HepG2 (cell line): ENCODE measurements at regions not wholly inside any gene's neighbourhood (a gene's known extent, or its start where the extent isn't known, plus 50 kb on each side); places are given as distances from the start of the nearest gene placed in this dataset.

Experiments used
- ATAC-seq: fragments of 200-7000 bp; cut with Tn5 transposase; 3 replicates; pipeline ENCODE4 v1.9.1; 2020; ENCODE audit warnings: mild to moderate bottlenecking, moderate library complexity
- BruUV-seq: library from RNA; stranded (reverse); fragments of 400-500 nt; replicated peaks from 2 replicates; lab custom pipeline; 2021; lab: Mats Ljungman, UMichigan
- CTCF ChIA-PET: fragments of 300-600 bp; formaldehyde crosslinking; extraction: SDS; loops from one replicate; lab custom pipeline; 2021; ENCODE audit warnings: low total read pairs, inconsistent platforms, low intra/inter-chr PET ratio; lab: Yijun Ruan, JAX
- POLR2A ChIA-PET: fragments of 350-600 bp; sonication (Branson Sonifier 250); formaldehyde crosslinking; loops from one replicate; lab custom pipeline; 2020; ENCODE audit warnings: antibody characterized with exemption, inconsistent platforms; lab: Yijun Ruan, JAX
- DNase-seq: peaks from one replicate; pipeline ENCODE4 v3.0.0-alpha.2; 2015; ENCODE audit warnings: low spot score
- FAIRE-seq: peaks from 3 replicates; lab custom pipeline; 2011; peaks lifted over from hg19 to GRCh38; lab: Jason Lieb, UNC
- H2AFZ ChIP-seq: one replicate; pipeline ENCODE4 v1.6.1; 2011; ENCODE audit warnings: low read length, inconsistent platforms
- H3K27ac ChIP-seq: fragments of 300-600 bp; 3 replicates; pipeline ENCODE4 v1.8.0; 2011; ENCODE audit warnings: mixed run types, mild to moderate bottlenecking, mixed read lengths, low read length, inconsistent platforms; ENCODE audit not compliant: insufficient read depth; ENCODE audit errors: extremely low read length
- H3K27me3 ChIP-seq, 2 experiments: fragments of 200-600 bp in 1 of 2; 2 replicates in 1 of 2; 3 replicates in 1 of 2; pipeline versions ENCODE4 v1.6.0 to v1.8.0; 2011; ENCODE audit warnings: low read length in 2 of 2, mild to moderate bottlenecking in 2 of 2, moderate library complexity in 2 of 2, inconsistent platforms in 1 of 2; ENCODE audit not compliant: insufficient read depth in 2 of 2, control insufficient read depth in 1 of 2
- H3K36me3 ChIP-seq, 2 experiments: fragments of 200-600 bp in 1 of 2; replicated peaks in 1 of 2; 2 replicates in 1 of 2; 3 replicates in 1 of 2; pipeline versions ENCODE4 v1.5.1 to v1.8.0; 2011; ENCODE audit warnings: low read length in 2 of 2, inconsistent platforms in 1 of 2; ENCODE audit not compliant: insufficient read depth in 2 of 2, control insufficient read depth in 1 of 2
- H3K4me1 ChIP-seq: 2 replicates; pipeline ENCODE4 v1.5.1; 2012; ENCODE audit warnings: low read length, inconsistent platforms; ENCODE audit not compliant: insufficient read depth
- H3K4me2 ChIP-seq: 2 replicates; pipeline ENCODE4 v1.6.0; 2011; ENCODE audit warnings: low read depth, low read length, inconsistent platforms
- H3K4me3 ChIP-seq, 3 experiments: fragments of 200-600 bp in 1 of 3; sonication (generic), shearing (Covaris generic) in 1 of 3; replicated peaks in 1 of 3; 2 replicates each; pipeline ENCODE4 v1.5.1; 2011 to 2016; ENCODE audit warnings: low read length in 3 of 3, inconsistent platforms in 2 of 3, low read depth in 2 of 3, mild to moderate bottlenecking in 2 of 3, control low read depth in 1 of 3, mixed read lengths in 1 of 3; ENCODE audit not compliant: insufficient read depth in 1 of 3
- H3K79me2 ChIP-seq: one replicate; pipeline ENCODE4 v1.6.1; 2011; ENCODE audit warnings: low read length, inconsistent platforms; ENCODE audit not compliant: insufficient read depth
- H3K9ac ChIP-seq: 2 replicates; pipeline ENCODE4 v1.6.0; 2011; ENCODE audit warnings: mild to moderate bottlenecking, low read depth, low read length, inconsistent platforms; ENCODE audit not compliant: insufficient read depth
- H3K9me3 ChIP-seq: 2 replicates; pipeline ENCODE4 v1.5.1; 2012; ENCODE audit warnings: mild to moderate bottlenecking, low read length
- H4K20me1 ChIP-seq: 2 replicates; pipeline ENCODE4 v1.6.0; 2011; ENCODE audit warnings: inconsistent platforms, mild to moderate bottlenecking, low read length, moderate library complexity; ENCODE audit not compliant: insufficient read depth
- ELK4 ChIP-seq: sonication (generic); formaldehyde crosslinking; IDR thresholded peaks from 2 replicates; pipeline ENCODE4 v1.9.0; 2021; ENCODE audit warnings: missing genetic modification reagents, borderline replicate concordance
- HNRNPH1 ChIP-seq: fragments of 200-400 bp; formaldehyde crosslinking; optimal IDR thresholded peaks from 2 replicates; pipeline ENCODE3; 2017; ENCODE audit warnings: mild to moderate bottlenecking, low read depth, low read length
- IKZF4 ChIP-seq: sonication (generic); formaldehyde crosslinking; IDR thresholded peaks from 2 replicates; pipeline ENCODE4 v1.5.1; 2020; ENCODE audit warnings: borderline replicate concordance, mild to moderate bottlenecking, low read depth, missing genetic modification reagents; ENCODE audit errors: not compliant biosample characterization
- JARID2 ChIP-seq: sonication (generic); formaldehyde crosslinking; IDR thresholded peaks from 2 replicates; pipeline ENCODE4 v1.8.1; 2023; ENCODE audit warnings: missing genetic modification reagents, inconsistent platforms; ENCODE audit not compliant: insufficient replicate concordance
- PRDM4 ChIP-seq: sonication (generic); formaldehyde crosslinking; IDR thresholded peaks from 2 replicates; pipeline ENCODE4 v1.9.0; 2021; ENCODE audit warnings: missing genetic modification reagents, borderline replicate concordance
- SKI ChIP-seq: fragments of 450-650 bp; IDR thresholded peaks from one replicate; pipeline ENCODE4 v1.6.1; 2018; ENCODE audit warnings: mild to moderate bottlenecking; ENCODE audit not compliant: partially characterized antibody
- TOE1 ChIP-seq: sonication (generic); formaldehyde crosslinking; IDR thresholded peaks from 2 replicates; pipeline ENCODE4 v1.4.0; 2020; ENCODE audit warnings: mild to moderate bottlenecking, missing genetic modification reagents
- ZBTB3 ChIP-seq: sonication (generic); formaldehyde crosslinking; IDR thresholded peaks from 2 replicates; pipeline ENCODE4 v1.4.0; 2020; ENCODE audit warnings: low read depth, mild to moderate bottlenecking, moderate library complexity, missing genetic modification reagents, borderline replicate concordance
- ZFX ChIP-seq: sonication (generic); formaldehyde crosslinking; IDR thresholded peaks from 2 replicates; pipeline ENCODE4 v1.4.0; 2020; ENCODE audit warnings: mild to moderate bottlenecking, low read depth, missing genetic modification reagents, moderate library complexity
- ZNF296 ChIP-seq: sonication (generic); formaldehyde crosslinking; conservative IDR thresholded peaks from 2 replicates; pipeline ENCODE4 v1.5.0; 2020; ENCODE audit warnings: mild to moderate bottlenecking, missing genetic modification reagents
- ZNF446 ChIP-seq: sonication (generic); formaldehyde crosslinking; IDR thresholded peaks from 2 replicates; pipeline ENCODE4 v1.5.0; 2020; ENCODE audit warnings: mild to moderate bottlenecking, missing genetic modification reagents
- ZNF776 ChIP-seq: sonication (generic); formaldehyde crosslinking; IDR thresholded peaks from 2 replicates; pipeline ENCODE4 v1.4.0; 2020; ENCODE audit warnings: mild to moderate bottlenecking, missing genetic modification reagents
- ZNF782 ChIP-seq: sonication (generic); formaldehyde crosslinking; IDR thresholded peaks from 2 replicates; pipeline ENCODE4 v1.4.0; 2020; ENCODE audit warnings: missing genetic modification reagents, mild to moderate bottlenecking, borderline replicate concordance
- WGBS: methylation state at CpG from one replicate; pipeline ENCODE4 v1.1.6; 2017; ENCODE audit warnings: low lambda C conversion rate; 5-methylcytosine and 5-hydroxymethylcytosine counted together
- in situ Hi-C: cut with HindIII; loops from 2 replicates; pipeline ENCODE4 v1.10.0; 2017; ENCODE audit warnings: low pct_unique_long_range_greater_than_20kb; ENCODE audit not compliant: extremely low pct_ligation_motif_present
- intact Hi-C: fragments of 100-400 bp; cut with micrococcal nuclease; formaldehyde crosslinking; loops from one replicate; pipeline ENCODE4 v1.10.0; 2022; ENCODE audit not compliant: unreplicated experiment

- no peak overlapping the region for H2AFZ ChIP-seq
- no peak overlapping the region for H3K9ac ChIP-seq
- intact Hi-C loops: no loop called here
- ATAC-seq (peak; percentile 31), FAIRE-seq (no peak), DNase-seq (no peak)
- in situ Hi-C loops: no loop called here
- no peak overlapping the region for H3K4me3 ChIP-seq
- WGBS: 28% methylated on average over 10 of the region's 10 CpGs
- no peaks in the 10 kb centered on the region for H3K36me3 ChIP-seq
- no peaks in the 10 kb centered on the region for H3K27me3 ChIP-seq
- H3K4me1 ChIP-seq: peaks cover 8% of the 10 kb centered on the region
- H3K9me3 ChIP-seq: no peaks in the 10 kb centered on the region
- no TSS peak for BruUV-seq
- no peaks in the 10 kb centered on the region for H4K20me1 ChIP-seq
- ChIA-PET CTCF (no interaction called here), POLR2A (no interaction called here)
- TF ChIP-seq ZNF782: no peak
- no peak for TF ChIP-seq ELK4
- no peak for TF ChIP-seq ZFX (CRISPR knock-in tag)
- no peak for TF ChIP-seq ZNF776 (CRISPR knock-in tag)
- no peak for TF ChIP-seq SKI
- TF ChIP-seq ZNF296: no peak
- no peak for TF ChIP-seq HNRNPH1
- no peak for TF ChIP-seq ZNF446
- H3K79me2 ChIP-seq: no peaks in the 10 kb centered on the region
- no peak overlapping the region for H3K27ac ChIP-seq
- peak overlapping the region; percentile 18; the same call in 1 of the 2 replicates for H3K4me2 ChIP-seq
Observed at GRCh38 chr11:28976012-28976800, 868.0 kb downstream of the METTL15 start.

- Histone ChIP-seq H2AFZ (no peak overlapping the region), H3K36me3 (no peaks in the 10 kb centered on the region), H3K27ac (no peak overlapping the region), H4K20me1 (no peaks in the 10 kb centered on the region), H3K9me3 (no peaks in the 10 kb centered on the region), H3K4me3 (no peak overlapping the region), H3K9ac (no peak overlapping the region), H3K4me2 (no peak overlapping the region), H3K27me3 (no peaks in the 10 kb centered on the region), H3K79me2 (no peaks in the 10 kb centered on the region), H3K4me1 (no peaks in the 10 kb centered on the region)
- POLR2A ChIA-PET: no interaction called here
- in situ Hi-C loops (no loop called here), intact Hi-C loops (no loop called here)
- DNase-seq (no peak), FAIRE-seq (no peak), ATAC-seq (no peak)
- BruUV-seq: no TSS peak
- CTCF ChIA-PET: no interaction called here
- no peak for TF ChIP-seq PRDM4 (CRISPR knock-in tag)
- TF ChIP-seq IKZF4 (CRISPR knock-in tag): no peak
- TF ChIP-seq ZBTB3: no peak
- TF ChIP-seq TOE1: no peak
- no peak for TF ChIP-seq JARID2 (CRISPR knock-in tag)
Observed at GRCh38 chr11:28969832-28970231, 861.6 kb downstream of the METTL15 start.
